Esophagus muscularis mucosa (tissue), 4 donors: ENCODE measurements at regions not wholly inside any gene's neighbourhood (a gene's known extent, or its start where the extent isn't known, plus 50 kb on each side); places are given as distances from the start of the nearest gene placed in this dataset.

Experiments used
- DNase-seq: peaks from one replicate; pipeline ENCODE4 v3.0.0-alpha.2; 2017; ENCODE audit errors: extremely low spot score
- H3K27ac ChIP-seq, 4 donors: fragments of 200-600 bp; sonication (generic); replicated peaks in 1 of 4; 1 replicate in 3 of 4; 2 replicates in 1 of 4; pipeline ENCODE4 v1.5.1; 2016 to 2019; ENCODE audit warnings: mild to moderate bottlenecking in 1 of 4
- H3K27me3 ChIP-seq, 4 donors: fragments of 200-600 bp; sonication (generic); one replicate each; pipeline versions ENCODE4 v1.5.1 to v1.6.0; 2016 to 2019
- H3K36me3 ChIP-seq, 4 donors: fragments of 200-600 bp; sonication (generic); one replicate each; pipeline ENCODE4 v1.5.1; 2016 to 2019
- H3K4me1 ChIP-seq, 4 donors: fragments of 200-600 bp; sonication (generic); one replicate each; pipeline ENCODE4 v1.5.1; 2016 to 2019
- H3K4me3 ChIP-seq, 4 donors: fragments of 200-600 bp; sonication (generic); 1 replicate in 2 of 4; 2 replicates in 2 of 4; pipeline ENCODE4 v1.5.1; 2016 to 2019; ENCODE audit warnings: mild to moderate bottlenecking in 4 of 4, moderate library complexity in 1 of 4
- H3K9me3 ChIP-seq, 4 donors: fragments of 200-600 bp; sonication (generic); 1 replicate in 3 of 4; 2 replicates in 1 of 4; pipeline ENCODE4 v1.5.1; 2016 to 2019
- CTCF ChIP-seq, 3 experiments: fragments of 200-600 bp in 2 of 3; fragments of 450-650 bp in 1 of 3; sonication (generic) in 2 of 3; IDR thresholded peaks; one replicate each; pipeline ENCODE4 v1.5.1; 2017 to 2019; ENCODE audit warnings: antibody characterized with exemption in 3 of 3, mild to moderate bottlenecking in 2 of 3, moderate library complexity in 1 of 3
- EP300 ChIP-seq: sonication (generic); formaldehyde crosslinking; IDR thresholded peaks from one replicate; pipeline ENCODE4 v1.6.1; 2017; ENCODE audit warnings: antibody characterized with exemption
- POLR2A ChIP-seq: fragments of 450-650 bp; IDR thresholded peaks from one replicate; pipeline ENCODE4 v1.6.1; 2017; ENCODE audit warnings: antibody characterized with exemption, moderate library complexity, mild to moderate bottlenecking, low read depth
- POLR2AphosphoS5 ChIP-seq, 2 donors: sonication (generic); formaldehyde crosslinking; IDR thresholded peaks; one replicate each; pipeline ENCODE4 v1.6.1; 2017; ENCODE audit warnings: antibody characterized with exemption in 2 of 2
- WGBS: methylation state at CpG from one replicate; pipeline ENCODE4 v1.1.5; 2018; 5-methylcytosine and 5-hydroxymethylcytosine counted together
- intact Hi-C: fragments of 100-400 bp; cut with DNase I; formaldehyde crosslinking; loops from one replicate; pipeline ENCODE4 v1.15.1; 2023

GRCh38 chr12:114789276-114789675 is 105.3 kb upstream of the TBX3 start:
- no peaks in the 10 kb centered on the region for H3K27me3 ChIP-seq
- H3K27ac ChIP-seq, result no peak overlapping the region
- intact Hi-C loops, result no loop called here
- H3K9me3 ChIP-seq, result no peaks in the 10 kb centered on the region
- no peaks in the 10 kb centered on the region for H3K4me1 ChIP-seq
- no peak overlapping the region for H3K4me3 ChIP-seq
- no peak for DNase-seq
- 98% methylated on average over 3 of the region's 3 CpGs for WGBS
- no peaks in the 10 kb centered on the region for H3K36me3 ChIP-seq
- TF ChIP-seq POLR2A, result no peak
- TF ChIP-seq POLR2AphosphoS5 (IDR thresholded peaks at IDR 0.05), result no peak
- TF ChIP-seq EP300, result no peak
- no peak for TF ChIP-seq CTCF (IDR thresholded peaks at IDR 0.05)

GRCh38 chr12:114784526-114784925 is 100.6 kb upstream of the TBX3 start:
- Histone ChIP-seq H3K4me1 (no peaks in the 10 kb centered on the region), H3K27me3 (no peaks in the 10 kb centered on the region), H3K4me3 (no peak overlapping the region), H3K9me3 (no peaks in the 10 kb centered on the region), H3K36me3 (no peaks in the 10 kb centered on the region), H3K27ac (no peak overlapping the region)
- DNase-seq, result no peak
- intact Hi-C loops, result no loop called here
- no peak for TF ChIP-seq POLR2AphosphoS5 (IDR thresholded peaks at IDR 0.05)
- TF ChIP-seq EP300, result no peak
- WGBS, result 81% methylated on average over 3 of the region's 3 CpGs

- TF ChIP-seq POLR2A (no peak), POLR2AphosphoS5 (IDR thresholded peaks at IDR 0.05) (no peak), EP300 (no peak), CTCF (IDR thresholded peaks at IDR 0.05) (no peak)
- no peaks in the 10 kb centered on the region for H3K36me3 ChIP-seq
- H3K27me3 ChIP-seq, result no peaks in the 10 kb centered on the region
- 43% methylated on average over 7 of the region's 8 CpGs for WGBS
- no peak overlapping the region for H3K4me3 ChIP-seq
- no peaks in the 10 kb centered on the region for H3K4me1 ChIP-seq
- DNase-seq, result no peak
- H3K27ac ChIP-seq, result no peak overlapping the region
- H3K9me3 ChIP-seq, result no peaks in the 10 kb centered on the region
- intact Hi-C loops, result no loop called here
These were observed 99.2 kb upstream of the TBX3 start for GRCh38 chr12:114783089-114783618.

GRCh38 chr12:114780746-114781399 is 96.9 kb upstream of the TBX3 start:
- no peak for TF ChIP-seq POLR2A
- no peak for TF ChIP-seq POLR2AphosphoS5 (IDR thresholded peaks at IDR 0.05)
- no peak for TF ChIP-seq EP300
- no peak for TF ChIP-seq CTCF (IDR thresholded peaks at IDR 0.05)
- H3K4me3 ChIP-seq, result no peak overlapping the region
- no peaks in the 10 kb centered on the region for H3K9me3 ChIP-seq
- WGBS, result 72% methylated on average over 5 of the region's 5 CpGs
- no peak overlapping the region for H3K27ac ChIP-seq
- intact Hi-C loops, result no loop called here
- no peaks in the 10 kb centered on the region for H3K4me1 ChIP-seq
- H3K36me3 ChIP-seq, result no peaks in the 10 kb centered on the region
- peaks cover 0 to 4% (median 0%) of the 10 kb centered on the region in 4 donors for H3K27me3 ChIP-seq
- DNase-seq, result no peak

GRCh38 chr12:114779647-114780046 is 95.7 kb upstream of the TBX3 start:
- no peak for DNase-seq
- intact Hi-C loops, result no loop called here
- Histone ChIP-seq H3K36me3 (no peaks in the 10 kb centered on the region), H3K27me3 (peaks cover 0 to 4% (median 0%) of the 10 kb centered on the region in 4 donors), H3K27ac (no peak overlapping the region), H3K9me3 (no peaks in the 10 kb centered on the region), H3K4me3 (no peak overlapping the region), H3K4me1 (no peaks in the 10 kb centered on the region)
- TF ChIP-seq CTCF (IDR thresholded peaks at IDR 0.05) (no peak), EP300 (no peak), POLR2AphosphoS5 (IDR thresholded peaks at IDR 0.05) (no peak), POLR2A (no peak)
